ENCODE measurements at regions not wholly inside any gene's neighbourhood (a gene's known extent, or its start where the extent isn't known, plus 50 kb on each side); places are given as distances from the start of the nearest gene placed in this dataset.
"Not testable (repeated sequence)": the region's sequence is repeated elsewhere in the genome, so short reads cannot be mapped to it uniquely, and the experiment has no call there.

DNA sequence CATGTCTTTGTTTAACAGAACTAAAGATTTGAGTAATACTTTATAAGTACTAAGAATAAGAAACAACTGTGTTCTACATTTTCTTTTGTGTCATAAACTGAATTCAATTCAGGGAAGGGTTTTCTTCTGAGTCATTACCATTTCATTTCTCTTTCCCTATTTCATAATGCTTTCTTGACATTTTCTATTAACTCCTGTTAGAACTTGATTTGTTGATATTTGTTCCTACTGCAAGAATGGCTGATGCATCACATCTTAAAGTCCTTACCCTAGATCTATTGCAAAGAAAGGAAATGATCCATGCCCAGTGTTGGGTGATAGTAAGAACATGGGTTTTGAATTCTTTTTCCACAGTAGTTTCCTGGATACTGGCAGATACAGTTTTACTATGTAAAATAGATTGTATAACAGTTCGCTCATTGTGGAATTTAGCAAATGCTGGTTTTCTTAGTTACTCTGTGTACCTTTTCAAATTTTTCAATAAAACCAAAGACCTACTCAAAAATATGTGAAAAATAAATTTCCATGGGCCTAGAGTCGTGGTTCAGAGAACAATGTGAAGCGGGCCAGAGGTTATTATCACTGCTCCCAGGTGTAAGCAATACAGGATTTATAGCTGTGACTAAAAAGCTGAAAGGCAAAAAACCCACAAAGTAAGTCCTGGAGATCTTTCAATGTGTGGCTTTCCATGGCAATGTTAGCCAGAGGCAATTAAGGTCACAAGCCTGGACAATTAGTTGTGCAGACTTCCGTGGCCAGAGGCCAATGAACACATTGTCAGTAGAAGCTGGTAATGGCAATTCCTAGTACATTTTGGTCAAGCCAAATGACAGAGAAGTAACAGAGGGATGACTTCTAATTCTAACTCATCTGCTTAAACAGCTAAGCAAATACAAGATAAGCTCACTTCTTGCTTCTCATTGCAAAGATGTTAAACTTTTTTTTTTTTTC, 127.3 kb upstream of the FAT4 start:
- no peak overlapping the region for H3K4me3 ChIP-seq
- H3K36me3 ChIP-seq: no peaks in the 10 kb centered on the region
- no peaks in the 10 kb centered on the region for H3K9me3 ChIP-seq (replicated peaks)
- DNase-seq (ENCODE audit: low read depth in 1 of 2, low spot score in 2 of 2): peak in 1 of 2 experiments; percentile 7
- H3K4me1 ChIP-seq (replicated peaks): peaks cover 7% of the 10 kb centered on the region
- no peaks in the 10 kb centered on the region for H3K27me3 ChIP-seq (replicated peaks)
- no peak overlapping the region for H3K27ac ChIP-seq

DNA sequence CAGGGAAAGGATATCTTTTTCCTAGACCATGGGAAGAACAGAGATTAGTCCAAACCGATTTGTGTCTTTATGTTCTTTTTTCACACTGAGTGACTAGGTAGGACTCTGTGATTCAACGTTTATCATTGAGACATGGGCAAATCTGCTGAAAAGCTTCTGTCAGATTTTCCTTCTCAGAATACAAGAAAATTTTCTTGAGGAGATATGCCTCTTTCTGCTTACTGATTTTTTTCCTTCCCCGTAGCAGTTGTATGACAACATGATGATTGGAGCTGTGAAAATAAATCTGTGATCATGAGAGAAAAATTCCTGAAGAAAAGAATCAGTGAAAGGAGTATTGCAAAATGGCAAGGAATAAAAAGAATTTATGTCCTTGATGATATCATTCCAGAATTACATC, 130.6 kb upstream of the FAT4 start:
- Histone ChIP-seq H3K4me3 (no peak overlapping the region), H3K27me3 (replicated peaks) (no peaks in the 10 kb centered on the region), H3K36me3 (no peaks in the 10 kb centered on the region), H3K27ac (no peak overlapping the region), H3K4me1 (replicated peaks) (peaks cover 7% of the 10 kb centered on the region), H3K9me3 (replicated peaks) (no peaks in the 10 kb centered on the region)
- no peak for DNase-seq (ENCODE audit: low read depth in 1 of 2, low spot score in 2 of 2)

DNA sequence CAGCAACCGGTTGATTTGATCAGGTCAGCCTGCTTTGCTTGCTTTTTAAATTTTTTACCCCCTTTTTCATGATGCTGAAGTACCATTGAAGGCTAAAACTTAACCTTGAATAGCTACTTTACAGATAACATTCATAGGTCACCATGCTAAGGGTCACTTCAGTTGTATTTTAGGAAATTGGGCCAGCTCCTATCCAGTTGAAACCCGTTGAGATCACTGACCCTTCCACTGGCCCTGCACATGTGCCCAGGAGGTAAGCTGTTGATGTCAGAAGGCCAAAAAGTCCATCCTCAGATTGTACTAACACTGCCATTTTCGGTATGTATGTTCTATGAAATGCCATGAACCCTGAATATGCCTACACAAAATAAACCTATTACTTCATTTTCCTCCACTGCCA, 133.0 kb upstream of the FAT4 start:
- Histone ChIP-seq H3K4me3 (no peak overlapping the region), H3K4me1 (replicated peaks) (no peaks in the 10 kb centered on the region), H3K27ac (no peak overlapping the region), H3K27me3 (replicated peaks) (no peaks in the 10 kb centered on the region), H3K9me3 (replicated peaks) (no peaks in the 10 kb centered on the region), H3K36me3 (no peaks in the 10 kb centered on the region)
- DNase-seq (ENCODE audit: low read depth in 1 of 2, low spot score in 2 of 2): no peak

GRCh38 chr4:125179727-125180126, 135.0 kb upstream of the FAT4 start:
- H3K27ac ChIP-seq: no peak overlapping the region
- no peaks in the 10 kb centered on the region for H3K27me3 ChIP-seq (replicated peaks)
- H3K9me3 ChIP-seq (replicated peaks): no peaks in the 10 kb centered on the region
- H3K4me1 ChIP-seq (replicated peaks): no peaks in the 10 kb centered on the region
- DNase-seq (ENCODE audit: low read depth in 1 of 2, low spot score in 2 of 2): no peak
- H3K4me3 ChIP-seq: no peak overlapping the region
- H3K36me3 ChIP-seq: no peaks in the 10 kb centered on the region

- Histone ChIP-seq H3K36me3 (no peaks in the 10 kb centered on the region), H3K27ac (no peak overlapping the region), H3K4me3 (no peak overlapping the region), H3K27me3 (replicated peaks) (no peaks in the 10 kb centered on the region), H3K9me3 (replicated peaks) (no peaks in the 10 kb centered on the region), H3K4me1 (replicated peaks) (no peaks in the 10 kb centered on the region)
- DNase-seq (ENCODE audit: low read depth in 1 of 2, low spot score in 2 of 2): no peak
Measured at GRCh38 chr4:125169192-125169591, 145.6 kb upstream of the FAT4 start.

DNA sequence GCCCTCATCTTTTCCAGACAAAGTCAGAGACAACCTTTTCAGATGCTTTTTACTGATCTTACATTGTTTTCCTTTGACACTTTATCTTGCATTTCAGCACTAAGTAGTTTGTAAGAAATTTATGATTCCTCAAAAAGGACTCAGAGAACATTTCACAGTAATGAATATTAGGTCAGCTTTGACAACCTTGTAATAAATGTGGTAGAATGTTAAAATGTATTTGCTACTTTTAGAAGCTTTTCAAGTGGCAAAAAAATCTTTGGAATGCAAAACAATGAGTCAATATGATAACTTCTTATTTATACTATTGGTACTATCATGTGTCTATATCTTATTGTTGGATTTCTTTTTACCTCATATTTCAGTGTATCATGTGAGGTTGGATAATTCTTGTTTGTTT, 146.2 kb upstream of the FAT4 start:
- H3K4me3 ChIP-seq: no peak overlapping the region
- DNase-seq (ENCODE audit: low read depth in 1 of 2, low spot score in 2 of 2): no peak
- H3K9me3 ChIP-seq (replicated peaks): no peaks in the 10 kb centered on the region
- H3K36me3 ChIP-seq: no peaks in the 10 kb centered on the region
- H3K27ac ChIP-seq: no peak overlapping the region
- H3K4me1 ChIP-seq (replicated peaks): no peaks in the 10 kb centered on the region
- H3K27me3 ChIP-seq (replicated peaks): no peaks in the 10 kb centered on the region

- H3K36me3 ChIP-seq; DNase-seq (ENCODE audit: low read depth in 1 of 2, low spot score in 2 of 2); H3K27me3 ChIP-seq (replicated peaks); H3K4me3 ChIP-seq; H3K27ac ChIP-seq; H3K9me3 ChIP-seq (replicated peaks); H3K4me1 ChIP-seq (replicated peaks): not testable (repeated sequence)
Measured at GRCh38 chr4:125166012-125166411, 148.7 kb upstream of the FAT4 start.

DNA sequence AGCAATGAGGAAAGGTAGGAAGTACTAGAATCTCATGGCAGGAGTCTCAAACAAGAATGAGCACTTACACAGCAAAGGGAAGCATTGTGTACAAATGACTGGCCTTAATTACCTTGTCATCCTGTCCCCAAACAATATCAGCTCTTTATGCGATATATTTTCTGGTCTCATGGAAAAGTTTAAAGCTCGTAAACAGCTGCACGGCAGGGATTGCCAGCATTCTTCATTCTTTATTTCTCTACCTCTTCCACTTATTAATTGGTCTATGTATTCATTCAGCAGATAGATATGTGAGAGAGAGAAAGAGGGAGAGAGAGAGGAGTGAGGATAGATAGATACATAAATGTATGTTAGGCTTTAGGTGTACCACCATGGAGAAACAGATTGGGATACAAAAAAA, 155.8 kb upstream of the FAT4 start:
- no peak overlapping the region for H3K4me3 ChIP-seq
- H3K27me3 ChIP-seq (replicated peaks): no peaks in the 10 kb centered on the region
- H3K4me1 ChIP-seq (replicated peaks): no peaks in the 10 kb centered on the region
- no peak for DNase-seq (ENCODE audit: low read depth in 1 of 2, low spot score in 2 of 2)
- no peak overlapping the region for H3K27ac ChIP-seq
- no peaks in the 10 kb centered on the region for H3K36me3 ChIP-seq
- H3K9me3 ChIP-seq (replicated peaks): no peaks in the 10 kb centered on the region

GRCh38 chr4:125155251-125155650, 159.5 kb upstream of the FAT4 start:
- H3K4me1 ChIP-seq (replicated peaks): no peaks in the 10 kb centered on the region
- H3K27ac ChIP-seq: no peak overlapping the region
- H3K27me3 ChIP-seq (replicated peaks): no peaks in the 10 kb centered on the region
- no peak for DNase-seq (ENCODE audit: low read depth in 1 of 2, low spot score in 2 of 2)
- no peak overlapping the region for H3K4me3 ChIP-seq
- H3K36me3 ChIP-seq: no peaks in the 10 kb centered on the region
- H3K9me3 ChIP-seq (replicated peaks): no peaks in the 10 kb centered on the region

GRCh38 chr4:125140966-125141495, 173.7 kb upstream of the FAT4 start:
- no peaks in the 10 kb centered on the region for H3K9me3 ChIP-seq (replicated peaks)
- H3K4me1 ChIP-seq (replicated peaks): no peaks in the 10 kb centered on the region
- H3K27ac ChIP-seq: no peak overlapping the region
- no peaks in the 10 kb centered on the region for H3K36me3 ChIP-seq
- H3K4me3 ChIP-seq: no peak overlapping the region
- no peaks in the 10 kb centered on the region for H3K27me3 ChIP-seq (replicated peaks)
- DNase-seq (ENCODE audit: low read depth in 1 of 2, low spot score in 2 of 2): no peak

GRCh38 chr4:125135652-125136051, 179.1 kb upstream of the FAT4 start:
- H3K9me3 ChIP-seq (replicated peaks): no peaks in the 10 kb centered on the region
- H3K27ac ChIP-seq: no peak overlapping the region
- no peaks in the 10 kb centered on the region for H3K27me3 ChIP-seq (replicated peaks)
- H3K36me3 ChIP-seq: no peaks in the 10 kb centered on the region
- no peak overlapping the region for H3K4me3 ChIP-seq
- no peak for DNase-seq (ENCODE audit: low read depth in 1 of 2, low spot score in 2 of 2)
- H3K4me1 ChIP-seq (replicated peaks): no peaks in the 10 kb centered on the region

DNA sequence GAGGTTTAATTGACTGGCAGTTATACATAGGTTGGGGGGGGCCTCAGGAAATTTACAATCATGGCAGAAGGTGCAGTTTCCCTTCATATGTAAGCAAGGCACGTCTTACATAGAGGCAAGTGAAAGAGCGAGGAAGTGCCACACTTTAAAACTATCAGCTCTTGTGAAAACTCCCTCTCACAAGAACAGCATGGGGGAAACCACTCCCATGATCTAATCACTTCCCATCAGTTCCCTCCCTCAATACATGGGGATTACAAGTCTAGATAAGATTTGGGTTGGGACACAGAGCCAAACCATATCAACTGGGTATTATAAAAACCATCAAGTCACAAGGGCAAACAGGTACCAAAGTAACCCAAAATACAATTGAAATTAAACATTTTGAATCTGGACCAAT, 182.0 kb upstream of the FAT4 start:
- H3K4me1 ChIP-seq (replicated peaks): no peaks in the 10 kb centered on the region
- H3K9me3 ChIP-seq (replicated peaks): no peaks in the 10 kb centered on the region
- no peaks in the 10 kb centered on the region for H3K27me3 ChIP-seq (replicated peaks)
- H3K4me3 ChIP-seq: no peak overlapping the region
- no peaks in the 10 kb centered on the region for H3K36me3 ChIP-seq
- DNase-seq (ENCODE audit: low read depth in 1 of 2, low spot score in 2 of 2): no peak
- no peak overlapping the region for H3K27ac ChIP-seq

DNA sequence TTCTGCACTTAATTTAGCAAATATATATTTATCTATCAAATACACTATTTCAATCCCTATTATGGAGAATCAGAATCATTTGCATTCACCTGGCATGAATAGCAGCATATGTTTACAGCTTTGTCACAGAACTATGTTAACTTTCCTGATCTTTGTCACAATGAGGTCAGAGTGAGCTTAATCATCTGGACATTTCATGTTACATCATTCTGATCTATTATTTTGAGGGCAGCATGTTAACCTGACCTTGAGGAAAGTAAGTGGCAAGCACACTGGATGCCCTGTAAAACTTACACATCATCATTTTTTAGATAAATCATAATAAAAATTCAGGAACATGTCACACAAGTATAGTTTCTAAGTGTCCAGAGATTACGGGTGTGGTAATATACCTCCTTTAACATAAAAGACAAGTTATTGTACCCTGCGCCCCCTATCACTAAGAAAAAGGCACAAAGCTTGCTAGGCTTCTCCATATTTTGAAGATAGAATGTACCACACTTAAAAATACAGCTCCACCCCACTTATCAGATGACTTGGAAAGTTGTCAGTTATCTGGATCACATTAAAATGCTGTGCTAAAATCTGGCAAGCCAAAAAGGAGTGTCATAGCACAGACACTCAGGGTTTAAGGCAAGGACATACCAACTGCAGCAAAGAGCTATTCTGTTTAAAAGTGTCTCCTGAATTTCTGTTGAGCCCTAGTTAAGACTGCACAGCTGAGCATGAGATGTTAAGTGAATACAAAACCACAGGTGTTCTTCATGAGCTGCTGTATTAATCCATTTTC, 182.7 kb upstream of the FAT4 start:
- Histone ChIP-seq H3K27ac (no peak overlapping the region), H3K4me3 (no peak overlapping the region), H3K27me3 (replicated peaks) (no peaks in the 10 kb centered on the region), H3K9me3 (replicated peaks) (no peaks in the 10 kb centered on the region), H3K4me1 (replicated peaks) (no peaks in the 10 kb centered on the region), H3K36me3 (no peaks in the 10 kb centered on the region)
- no peak for DNase-seq (ENCODE audit: low read depth in 1 of 2, low spot score in 2 of 2)

- peaks cover 9% of the 10 kb centered on the region for H3K4me1 ChIP-seq (replicated peaks)
- H3K27me3 ChIP-seq (replicated peaks): no peaks in the 10 kb centered on the region
- H3K36me3 ChIP-seq: no peaks in the 10 kb centered on the region
- H3K27ac ChIP-seq: peak overlapping the region; percentile 8; the same call in 1 of the 2 replicates
- H3K4me3 ChIP-seq: no peak overlapping the region
- DNase-seq (ENCODE audit: low read depth in 1 of 2, low spot score in 2 of 2): peak in 1 of 2 experiments; percentile 38
- no peaks in the 10 kb centered on the region for H3K9me3 ChIP-seq (replicated peaks)
Measured at GRCh38 chr4:125125276-125125675, 189.5 kb upstream of the FAT4 start.
